Hematopoietic multipotent progenitor cell treated with erythropoietin and hydrocortisone succinate and interleukin-3 and kit ligand, for 15 days (in vitro differentiated cells): ENCODE measurements at regions not wholly inside any gene's neighbourhood (a gene's known extent, or its start where the extent isn't known, plus 50 kb on each side); places are given as distances from the start of the nearest gene placed in this dataset.
"Not testable (repeated sequence)": the region's sequence is repeated elsewhere in the genome, so short reads cannot be mapped to it uniquely, and the experiment has no call there.

Experiments
- DNase-seq: peaks from one replicate; pipeline ENCODE4 v3.0.0-alpha.2; 2015; ENCODE audit warnings: low spot score

GRCh38 chr3:195999176-195999575, 82.7 kb downstream of the TFRC start:
- not testable (repeated sequence) for DNase-seq

GRCh38 chr3:195996314-195996713, 85.6 kb downstream of the TFRC start:
- DNase-seq, result not testable (repeated sequence)

GRCh38 chr3:195994343-195994742, 86.0 kb upstream of the TNK2 start:
- DNase-seq, result peak; percentile 30

GRCh38 chr3:195993671-195994070, 85.3 kb upstream of the TNK2 start:
- not testable (repeated sequence) for DNase-seq

GRCh38 chr3:195992956-195993595, 84.7 kb upstream of the TNK2 start:
- not testable (repeated sequence) for DNase-seq

GRCh38 chr3:195991986-195992385, 83.6 kb upstream of the TNK2 start:
- not testable (repeated sequence) for DNase-seq

GRCh38 chr3:195991243-195991642, 82.9 kb upstream of the TNK2 start:
- DNase-seq, result not testable (repeated sequence)

- not testable (repeated sequence) for DNase-seq
Measured at GRCh38 chr3:195990841-195991174, 82.5 kb upstream of the TNK2 start.

- peak; percentile 73 for DNase-seq
Measured at GRCh38 chr3:195989921-195990840, 81.8 kb upstream of the TNK2 start.

GRCh38 chr3:195989197-195989920, 81.0 kb upstream of the TNK2 start:
- not testable (repeated sequence) for DNase-seq

GRCh38 chr3:195988764-195989163, 80.4 kb upstream of the TNK2 start:
- not testable (repeated sequence) for DNase-seq

GRCh38 chr3:195987001-195987400, 78.7 kb upstream of the TNK2 start:
- DNase-seq, result not testable (repeated sequence)

GRCh38 chr3:195986576-195986975, 78.2 kb upstream of the TNK2 start:
- DNase-seq, result not testable (repeated sequence)

- DNase-seq, result not testable (repeated sequence)
Measured at GRCh38 chr3:195985348-195985920, 77.1 kb upstream of the TNK2 start.

- DNase-seq, result not testable (repeated sequence)
Measured at GRCh38 chr3:195984392-195985030, 76.2 kb upstream of the TNK2 start.

- not testable (repeated sequence) for DNase-seq
Measured at GRCh38 chr3:195983880-195984279, 75.5 kb upstream of the TNK2 start.

- not testable (repeated sequence) for DNase-seq
Measured at GRCh38 chr3:195982754-195983153, 74.4 kb upstream of the TNK2 start.

GRCh38 chr3:195981778-195982177, 73.4 kb upstream of the TNK2 start:
- not testable (repeated sequence) for DNase-seq

GRCh38 chr3:195979877-195980276, 71.5 kb upstream of the TNK2 start:
- not testable (repeated sequence) for DNase-seq

GRCh38 chr3:195978585-195978984, 70.2 kb upstream of the TNK2 start:
- not testable (repeated sequence) for DNase-seq

GRCh38 chr3:195976876-195977275, 68.5 kb upstream of the TNK2 start:
- not testable (repeated sequence) for DNase-seq

GRCh38 chr3:195974281-195974680, 65.9 kb upstream of the TNK2 start:
- not testable (repeated sequence) for DNase-seq
